OCI-LY1 (cell line): ENCODE measurements at regions not wholly inside any gene's neighbourhood (a gene's known extent, or its start where the extent isn't known, plus 50 kb on each side); places are given as distances from the start of the nearest gene placed in this dataset.

ENCODE experiments used
- H2AFZ ChIP-seq: fragments of 200-600 bp; sonication (generic), shearing (Covaris generic); 2 replicates; pipeline ENCODE4 v1.6.0; 2014; ENCODE audit warnings: antibody characterized with exemption, mild to moderate bottlenecking, low read length
- H3F3A ChIP-seq: fragments of 200-600 bp; sonication (generic), shearing (Covaris generic); 2 replicates; pipeline ENCODE4 v1.6.0; 2014; ENCODE audit warnings: mild to moderate bottlenecking, antibody characterized with exemption, low read length, moderate library complexity; ENCODE audit not compliant: insufficient read depth
- H3K27ac ChIP-seq: fragments of 200-600 bp; sonication (generic); 2 replicates; pipeline ENCODE4 v1.5.1; 2014; ENCODE audit warnings: low read length, mixed run types, mild to moderate bottlenecking, low read depth; ENCODE audit not compliant: poor library complexity, severe bottlenecking
- H3K27me3 ChIP-seq: fragments of 200-600 bp; sonication (generic); 2 replicates; pipeline ENCODE4 v1.6.0; 2014; ENCODE audit warnings: antibody characterized with exemption, mild to moderate bottlenecking, low read length, moderate library complexity; ENCODE audit not compliant: insufficient read depth
- H3K36me3 ChIP-seq: fragments of 200-600 bp; sonication (generic); 2 replicates; pipeline ENCODE4 v1.6.1; 2014; ENCODE audit warnings: mild to moderate bottlenecking, antibody characterized with exemption, low read length, moderate library complexity, mixed read lengths; ENCODE audit not compliant: insufficient read depth
- H3K4me1 ChIP-seq: fragments of 200-600 bp; sonication (generic); 2 replicates; pipeline ENCODE4 v1.5.1; 2014; ENCODE audit warnings: mild to moderate bottlenecking, low read length, moderate library complexity; ENCODE audit not compliant: insufficient read depth, severe bottlenecking
- H3K4me2 ChIP-seq: fragments of 200-600 bp; sonication (generic), shearing (Covaris generic); 2 replicates; pipeline ENCODE4 v1.6.1; 2014; ENCODE audit warnings: low read length
- H3K4me3 ChIP-seq: fragments of 200-600 bp; sonication (generic); 2 replicates; pipeline ENCODE4 v1.5.1; 2014; ENCODE audit warnings: low read length, low read depth, mild to moderate bottlenecking, mixed read lengths; ENCODE audit not compliant: poor library complexity, severe bottlenecking
- H3K79me2 ChIP-seq: fragments of 200-600 bp; shearing (Covaris generic); 2 replicates; pipeline ENCODE4 v1.6.1; 2016; ENCODE audit warnings: mixed run types, low read length, mixed read lengths; ENCODE audit not compliant: insufficient read depth
- H3K9ac ChIP-seq: fragments of 200-600 bp; sonication (generic), shearing (Covaris generic); 2 replicates; pipeline ENCODE4 v1.6.1; 2014; ENCODE audit warnings: mild to moderate bottlenecking, low read length, mixed read lengths
- H3K9me2 ChIP-seq: fragments of 200-600 bp; sonication (generic), shearing (Covaris generic); 2 replicates; pipeline ENCODE4 v1.6.1; 2014; ENCODE audit warnings: low read depth, mild to moderate bottlenecking, low read length, mixed read lengths
- H3K9me3 ChIP-seq: fragments of 200-600 bp; shearing (Covaris generic); 2 replicates; pipeline ENCODE4 v1.6.1; 2014; ENCODE audit warnings: low read length, mixed read lengths
- H4K20me1 ChIP-seq: fragments of 200-600 bp; sonication (generic), shearing (Covaris generic); 2 replicates; pipeline ENCODE4 v1.6.0; 2016; ENCODE audit warnings: mild to moderate bottlenecking, low read length; ENCODE audit not compliant: insufficient read depth
- CTCF ChIP-seq: fragments of 200-600 bp; sonication (generic), shearing (Covaris generic); IDR thresholded peaks from 2 replicates; pipeline ENCODE4 v1.5.1; 2017; ENCODE audit warnings: mild to moderate bottlenecking, antibody characterized with exemption, low read length, moderate library complexity, mixed read lengths
- EZH2 ChIP-seq: fragments of 200-600 bp; sonication (generic), shearing (Covaris generic); IDR thresholded peaks from 2 replicates; pipeline ENCODE4 v1.8.0; 2017; ENCODE audit warnings: borderline replicate concordance, mixed run types, mild to moderate bottlenecking, antibody characterized with exemption, low read length, moderate library complexity, mixed read lengths

GRCh38 chr11:86120807-86121206 lies 51.9 kb upstream of the PICALM start:
- Histone ChIP-seq H3K9ac (no peak overlapping the region), H2AFZ (no peak overlapping the region), H3K27me3 (no peaks in the 10 kb centered on the region), H4K20me1 (no peaks in the 10 kb centered on the region), H3K4me3 (no peak overlapping the region), H3K4me2 (no peak overlapping the region), H3K4me1 (no peaks in the 10 kb centered on the region), H3K9me2 (no peaks in the 10 kb centered on the region), H3K9me3 (no peaks in the 10 kb centered on the region), H3K27ac (no peak overlapping the region), H3F3A (no peaks in the 10 kb centered on the region), H3K36me3 (no peaks in the 10 kb centered on the region; the same call in 1 of the 2 replicates), H3K79me2 (no peaks in the 10 kb centered on the region)
- TF ChIP-seq EZH2, result no peak
- no peak for TF ChIP-seq CTCF

GRCh38 chr11:86119906-86120305 lies 51.0 kb upstream of the PICALM start:
- Histone ChIP-seq H3K36me3 (no peaks in the 10 kb centered on the region; the same call in 1 of the 2 replicates), H3K9ac (no peak overlapping the region), H3K9me2 (no peaks in the 10 kb centered on the region), H3F3A (no peaks in the 10 kb centered on the region), H3K4me2 (no peak overlapping the region), H3K27me3 (no peaks in the 10 kb centered on the region), H3K4me3 (no peak overlapping the region), H3K4me1 (no peaks in the 10 kb centered on the region), H3K79me2 (no peaks in the 10 kb centered on the region), H2AFZ (no peak overlapping the region), H3K27ac (no peak overlapping the region), H3K9me3 (no peaks in the 10 kb centered on the region), H4K20me1 (no peaks in the 10 kb centered on the region)
- TF ChIP-seq CTCF, result no peak
- no peak for TF ChIP-seq EZH2

GRCh38 chr11:86119077-86119476 lies 50.2 kb upstream of the PICALM start:
- no peaks in the 10 kb centered on the region for H3K9me2 ChIP-seq
- no peak overlapping the region for H3K4me2 ChIP-seq
- no peaks in the 10 kb centered on the region for H4K20me1 ChIP-seq
- H3K79me2 ChIP-seq, result no peaks in the 10 kb centered on the region
- no peaks in the 10 kb centered on the region for H3K9me3 ChIP-seq
- H3K9ac ChIP-seq, result no peak overlapping the region
- H3F3A ChIP-seq, result no peaks in the 10 kb centered on the region
- TF ChIP-seq CTCF (no peak), EZH2 (no peak)
- H3K4me1 ChIP-seq, result no peaks in the 10 kb centered on the region
- no peak overlapping the region for H3K4me3 ChIP-seq
- H3K36me3 ChIP-seq, result no peaks in the 10 kb centered on the region; the same call in 1 of the 2 replicates
- H2AFZ ChIP-seq, result no peak overlapping the region
- H3K27ac ChIP-seq, result no peak overlapping the region
- no peaks in the 10 kb centered on the region for H3K27me3 ChIP-seq
